ENCODE measurements at regions not wholly inside any gene's neighbourhood (a gene's known extent, or its start where the extent isn't known, plus 50 kb on each side); places are given as distances from the start of the nearest gene placed in this dataset.

DNA sequence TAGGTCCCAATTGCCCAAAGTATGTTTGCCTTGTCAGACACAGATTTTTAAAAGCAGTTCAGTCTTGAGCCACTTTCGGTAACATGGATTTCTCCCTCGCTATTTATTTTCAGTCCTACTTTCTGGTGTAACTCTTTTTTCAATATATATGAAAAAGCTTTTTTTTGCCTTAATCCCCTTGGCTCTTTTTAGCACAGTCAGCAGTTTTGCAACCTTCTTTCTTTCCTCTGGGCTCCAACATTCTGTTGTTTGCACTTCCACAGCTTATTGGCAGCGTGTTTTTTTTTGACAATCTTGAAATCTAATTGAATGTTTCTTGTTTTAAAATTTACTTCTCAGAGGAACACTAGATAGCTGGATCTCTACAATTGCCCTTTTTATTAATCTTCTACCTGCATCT lies 429.3 kb upstream of the NBEA start:
- DNase-seq, result no peak
- intact Hi-C loops (cut with DNase I), result no loop called here
- no peak for ATAC-seq (ENCODE audit: poor library complexity)

DNA sequence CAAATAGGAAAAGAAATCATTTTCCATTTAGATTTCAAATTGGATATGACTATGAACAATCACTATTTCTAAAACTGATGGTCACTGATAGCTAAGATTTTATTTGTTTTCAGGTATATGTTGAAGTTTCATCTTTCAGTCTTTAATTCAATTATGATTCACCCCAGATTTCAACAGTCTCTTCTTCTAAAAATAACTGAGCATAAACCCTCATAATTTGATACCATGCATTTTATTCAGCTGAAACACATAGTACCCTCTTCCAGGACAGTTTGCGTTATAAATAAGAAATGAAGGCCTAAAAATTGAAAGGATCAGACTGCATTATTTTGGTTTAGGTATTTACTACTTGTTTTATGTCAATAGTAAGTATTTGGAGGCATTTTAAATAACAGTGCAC lies 428.5 kb upstream of the NBEA start:
- ATAC-seq (ENCODE audit: poor library complexity), result no peak
- intact Hi-C loops (cut with DNase I), result no loop called here
- DNase-seq, result no peak

DNA sequence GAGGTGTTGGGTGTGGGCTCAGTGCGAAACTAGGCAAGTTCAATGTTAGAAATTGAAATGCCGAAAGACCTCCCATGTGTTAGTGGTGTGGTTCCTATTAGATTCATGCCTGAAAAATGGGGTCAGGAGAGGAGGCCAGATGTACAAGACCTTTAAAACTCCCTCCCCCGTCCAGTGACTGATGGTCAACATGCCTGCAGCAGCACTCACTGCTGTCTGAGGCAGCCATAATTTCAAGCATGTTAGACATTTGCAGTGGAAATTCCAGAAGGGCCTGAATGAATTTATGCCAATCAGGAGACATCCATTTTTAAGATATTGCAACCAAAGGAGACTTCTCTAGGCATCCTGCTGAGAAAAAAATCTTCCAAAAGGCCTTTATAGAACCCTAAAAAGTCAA lies 426.9 kb upstream of the NBEA start:
- intact Hi-C loops (cut with DNase I), result no loop called here
- no peak for ATAC-seq (ENCODE audit: poor library complexity)
- DNase-seq, result no peak

- ATAC-seq (ENCODE audit: poor library complexity) (no peak), DNase-seq (no peak)
- intact Hi-C loops (cut with DNase I), result no loop called here
Observed at GRCh38 chr13:34521171-34521570, 420.9 kb upstream of the NBEA start.

DNA sequence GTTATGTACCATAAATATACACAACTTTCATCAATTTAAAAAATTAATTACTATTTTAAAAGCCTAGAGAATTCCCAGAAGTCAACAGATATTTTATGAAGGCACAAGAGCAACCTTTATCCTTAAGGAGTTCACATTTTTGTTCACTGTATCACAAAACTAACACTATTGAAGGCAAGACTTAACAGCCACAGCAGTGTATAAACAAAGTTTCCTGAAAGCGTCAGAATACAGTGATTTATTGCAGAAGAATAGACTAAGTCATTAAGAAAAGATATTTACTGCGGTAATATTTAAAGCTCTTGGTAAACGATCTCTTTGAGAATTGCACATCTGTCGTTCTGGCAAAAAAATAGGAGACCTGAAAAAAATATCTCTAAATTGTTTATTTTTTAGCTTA lies 419.3 kb upstream of the NBEA start:
- no peak for DNase-seq
- intact Hi-C loops (cut with DNase I), result no loop called here
- no peak for ATAC-seq (ENCODE audit: poor library complexity)

- intact Hi-C loops (cut with DNase I), result no loop called here
- ATAC-seq (ENCODE audit: poor library complexity), result no peak
- no peak for DNase-seq
Observed at GRCh38 chr13:34523406-34523805, 418.7 kb upstream of the NBEA start.

GRCh38 chr13:34533941-34534340 lies 408.1 kb upstream of the NBEA start:
- DNase-seq (no peak), ATAC-seq (ENCODE audit: poor library complexity) (no peak)
- intact Hi-C loops (cut with DNase I), result no loop called here

DNA sequence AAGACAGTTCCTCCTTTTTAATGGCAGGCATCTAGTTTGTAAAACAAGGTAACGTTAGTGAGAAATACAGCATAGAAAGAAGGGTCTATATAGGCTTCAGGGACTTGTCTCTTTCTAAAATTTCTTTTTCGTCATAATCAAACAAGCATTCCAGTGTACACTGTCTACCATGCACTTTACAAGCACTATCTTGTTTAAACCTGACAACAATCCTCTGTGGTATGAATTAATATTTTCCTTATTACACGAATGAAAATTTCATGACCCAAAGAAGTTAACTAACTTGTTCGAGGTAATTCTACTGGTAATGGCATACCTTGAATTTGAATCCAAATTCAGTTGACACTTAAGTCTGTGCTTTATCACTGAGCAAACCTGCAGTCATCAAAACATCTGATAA lies 399.7 kb upstream of the NBEA start:
- intact Hi-C loops (cut with DNase I), result no loop called here
- DNase-seq (no peak), ATAC-seq (ENCODE audit: poor library complexity) (no peak)

DNA sequence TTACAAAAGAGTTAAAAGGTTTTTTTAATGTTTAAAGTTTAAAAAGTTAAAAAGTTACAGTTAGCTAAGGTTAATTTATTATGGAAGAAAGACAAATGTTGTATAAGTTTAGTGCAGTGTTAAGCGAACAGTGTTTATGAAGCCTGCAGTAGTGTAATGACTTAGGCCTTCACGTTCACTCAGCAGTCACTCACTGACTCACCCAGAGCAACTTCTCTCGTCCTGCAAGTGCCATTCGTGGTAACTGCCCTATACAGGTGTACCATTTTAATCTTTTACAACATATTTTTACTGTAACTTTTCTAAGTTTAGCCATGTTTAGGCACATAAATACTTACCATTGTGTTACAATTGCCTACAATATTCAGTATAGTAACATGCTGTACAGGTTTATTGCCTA lies 398.2 kb upstream of the NBEA start:
- DNase-seq (no peak), ATAC-seq (ENCODE audit: poor library complexity) (no peak)
- intact Hi-C loops (cut with DNase I), result no loop called here

DNA sequence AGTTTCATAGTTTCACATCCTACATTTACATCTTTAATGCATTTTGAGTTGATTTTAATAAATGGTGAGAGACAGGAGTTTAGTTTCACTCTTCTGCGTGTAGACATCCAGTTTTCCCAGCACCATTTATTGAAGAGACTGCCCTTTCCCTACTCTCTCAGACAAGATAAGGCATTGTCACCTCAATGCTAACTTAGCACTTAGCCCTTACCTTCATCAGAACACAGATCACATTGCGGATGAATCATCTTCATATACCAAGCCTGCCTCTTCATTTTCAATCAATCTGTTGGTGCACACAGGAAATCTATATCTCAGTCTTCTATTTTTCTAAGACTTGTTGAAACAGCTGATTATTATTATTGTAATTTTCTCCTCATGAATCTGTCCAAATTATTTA lies 396.6 kb upstream of the NBEA start:
- intact Hi-C loops (cut with DNase I), result no loop called here
- DNase-seq, result no peak
- ATAC-seq (ENCODE audit: poor library complexity), result no peak

- intact Hi-C loops (cut with DNase I), result no loop called here
- ATAC-seq (ENCODE audit: poor library complexity) (no peak), DNase-seq (no peak)
Observed at GRCh38 chr13:34546344-34547250, 395.5 kb upstream of the NBEA start.

DNA sequence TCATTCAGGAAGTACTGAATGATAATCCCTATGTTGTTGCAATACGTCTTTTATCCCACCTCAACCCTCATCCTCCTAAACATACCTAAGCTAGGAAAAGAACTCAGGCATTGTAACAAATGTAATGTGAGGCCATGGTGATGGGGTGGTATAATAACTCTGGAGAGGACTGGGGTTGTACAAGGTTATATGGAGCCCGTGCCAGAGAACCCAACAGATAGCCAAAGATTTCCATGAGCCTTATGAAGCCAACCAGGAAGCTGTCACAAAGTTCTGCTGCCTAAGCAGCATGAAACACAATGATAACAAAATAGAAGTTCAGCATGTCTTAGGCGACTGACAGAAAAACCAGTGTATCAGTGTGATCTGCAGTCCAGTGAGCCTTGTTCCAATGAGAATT lies 394.1 kb upstream of the NBEA start:
- ATAC-seq (ENCODE audit: poor library complexity) (peak; percentile 22), DNase-seq (no peak)
- intact Hi-C loops (cut with DNase I), result no loop called here

DNA sequence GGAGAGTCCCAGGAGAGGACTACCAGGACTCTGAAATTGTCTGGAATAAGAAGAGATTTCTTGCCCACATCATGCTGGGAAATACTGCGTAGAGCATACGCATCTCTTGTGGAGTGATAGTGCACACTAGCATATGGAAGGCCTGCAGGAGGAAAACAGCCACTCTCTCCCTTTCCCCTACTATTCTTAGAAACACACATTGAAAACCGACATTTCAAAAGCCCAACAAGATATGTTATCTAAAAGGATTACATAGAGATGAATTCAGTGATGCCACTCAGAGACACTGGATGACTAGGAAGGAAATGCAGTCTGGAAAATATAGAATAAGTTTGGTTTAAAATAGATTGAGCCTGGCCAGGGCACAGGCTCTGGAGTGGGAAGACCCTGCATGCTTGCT lies 388.7 kb upstream of the NBEA start:
- ATAC-seq (ENCODE audit: poor library complexity), result no peak
- intact Hi-C loops (cut with DNase I), result no loop called here
- no peak for DNase-seq

- ATAC-seq (ENCODE audit: poor library complexity), result peak; percentile 67
- no peak for DNase-seq
Observed at GRCh38 chr13:34555988-34556387, 386.1 kb upstream of the NBEA start.

DNA sequence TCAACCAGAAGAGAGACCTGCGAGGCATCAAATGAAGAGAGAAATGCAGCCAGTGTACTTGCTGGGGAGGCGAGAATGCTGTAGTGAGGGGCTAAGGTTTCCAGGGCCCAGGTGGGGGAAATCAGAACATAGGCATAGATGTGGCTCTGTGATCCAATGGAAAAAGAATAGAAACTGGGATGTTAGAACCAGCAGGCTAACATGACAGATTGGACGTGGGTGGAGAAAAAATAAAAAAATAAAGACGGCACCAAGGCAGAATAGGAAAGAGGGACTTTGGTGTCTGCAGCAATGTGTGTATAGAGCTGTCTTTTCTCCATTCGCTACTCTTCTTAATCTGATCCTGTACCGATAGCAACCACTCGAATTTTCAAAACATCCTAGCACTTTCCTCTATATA lies 381.0 kb upstream of the NBEA start:
- DNase-seq (no peak), ATAC-seq (ENCODE audit: poor library complexity) (no peak)
- intact Hi-C loops (cut with DNase I), result no loop called here

More at GRCh38 chr13:34555988-34556387, 386.1 kb upstream of the NBEA start:
- intact Hi-C loops (cut with DNase I), result no loop called here

DNA sequence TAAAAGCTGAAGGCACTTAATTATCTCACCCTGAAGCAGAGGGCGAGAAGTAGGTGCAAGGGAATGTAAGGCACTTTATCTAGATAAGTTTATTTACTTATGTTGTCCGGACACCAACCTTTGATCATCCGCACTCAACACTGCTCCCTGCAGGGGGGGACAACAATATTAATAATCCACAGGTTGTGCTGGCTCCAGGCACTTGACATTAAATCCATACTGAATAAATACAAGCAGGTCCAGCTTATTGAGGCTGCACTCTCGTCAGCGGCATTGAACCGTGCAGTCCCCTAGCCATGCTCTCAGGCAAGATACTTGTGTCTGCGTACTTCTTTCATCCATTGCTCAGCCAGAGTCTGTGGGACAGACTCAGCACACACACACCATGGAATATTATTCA lies 374.5 kb upstream of the NBEA start:
- intact Hi-C loops (cut with DNase I), result no loop called here
- no peak for ATAC-seq (ENCODE audit: poor library complexity)

GRCh38 chr13:34570698-34571353 lies 371.2 kb upstream of the NBEA start:
- intact Hi-C loops (cut with DNase I), result no loop called here
- DNase-seq (no peak), ATAC-seq (ENCODE audit: poor library complexity) (no peak)

More for the DNA sequence above, 374.5 kb upstream of the NBEA start:
- DNase-seq, result no peak

GRCh38 chr13:34571716-34572115 lies 370.4 kb upstream of the NBEA start:
- ATAC-seq (ENCODE audit: poor library complexity) (no peak), DNase-seq (no peak)
- intact Hi-C loops (cut with DNase I), result no loop called here

GRCh38 chr13:34577051-34577450 lies 365.0 kb upstream of the NBEA start:
- intact Hi-C loops (cut with DNase I), result no loop called here

DNA sequence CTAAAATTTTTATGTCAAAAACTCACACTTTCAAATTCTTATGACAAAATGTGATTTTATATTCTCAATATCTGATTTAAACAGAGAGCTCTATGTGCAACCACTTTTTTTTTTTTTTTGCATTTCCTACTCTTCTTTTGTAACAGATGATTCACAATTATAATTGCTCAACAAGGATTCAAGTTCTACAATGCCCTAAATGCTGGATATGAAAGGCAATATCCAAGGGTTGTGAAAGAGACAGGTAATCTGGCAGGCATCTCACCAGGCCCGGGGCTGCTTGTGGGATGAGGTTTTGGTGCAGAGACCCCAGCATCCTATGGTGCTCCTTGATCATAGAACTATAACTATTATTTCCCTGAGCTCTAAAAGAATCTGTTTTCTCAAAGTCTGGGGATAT lies 363.6 kb upstream of the NBEA start:
- intact Hi-C loops (cut with DNase I), result no loop called here
- DNase-seq (no peak), ATAC-seq (ENCODE audit: poor library complexity) (no peak)

More at GRCh38 chr13:34577051-34577450, 365.0 kb upstream of the NBEA start:
- DNase-seq (no peak), ATAC-seq (ENCODE audit: poor library complexity) (no peak)

Data from Right ventricle myocardium superior (tissue), 1 donor.